BJ (cell line): ENCODE measurements at regions not wholly inside any gene's neighbourhood (a gene's known extent, or its start where the extent isn't known, plus 50 kb on each side); places are given as distances from the start of the nearest gene placed in this dataset.

Experiments
- CTCF ChIA-PET: fragments of 350-600 bp; formaldehyde crosslinking; extraction: SDS; loops from one replicate; lab custom pipeline; 2021; ENCODE audit warnings: antibody characterized with exemption, inconsistent platforms; lab: Yijun Ruan, JAX
- POLR2A ChIA-PET: fragments of 300-600 bp; sonication (Branson Sonifier 250); formaldehyde crosslinking; extraction: SDS; loops from one replicate; lab custom pipeline; 2021; ENCODE audit warnings: antibody characterized with exemption; lab: Charles Lee
- DNase-seq: peaks from one replicate; pipeline ENCODE4 v3.0.0-alpha.2; 2011; ENCODE audit warnings: low read depth
- H3K27me3 ChIP-seq: 2 replicates; pipeline ENCODE4 v1.6.0; 2011; ENCODE audit warnings: low read length; ENCODE audit not compliant: control insufficient read depth, insufficient read depth
- H3K36me3 ChIP-seq: 2 replicates; pipeline ENCODE4 v1.5.1; 2011; ENCODE audit warnings: low read length; ENCODE audit not compliant: control insufficient read depth, insufficient read depth
- H3K4me3 ChIP-seq: 2 replicates; pipeline ENCODE4 v1.5.1; 2011; ENCODE audit warnings: low read depth, mild to moderate bottlenecking, control low read depth, low read length
- TF ChIP-seq, protein P1 (sequence below): IDR thresholded peaks from 2 replicates; pipeline ENCODE4 v1.5.1; 2011; ENCODE audit warnings: low read depth, mild to moderate bottlenecking, control low read depth, inconsistent platforms, low read length, moderate library complexity; ENCODE audit not compliant: insufficient read depth

DNA sequence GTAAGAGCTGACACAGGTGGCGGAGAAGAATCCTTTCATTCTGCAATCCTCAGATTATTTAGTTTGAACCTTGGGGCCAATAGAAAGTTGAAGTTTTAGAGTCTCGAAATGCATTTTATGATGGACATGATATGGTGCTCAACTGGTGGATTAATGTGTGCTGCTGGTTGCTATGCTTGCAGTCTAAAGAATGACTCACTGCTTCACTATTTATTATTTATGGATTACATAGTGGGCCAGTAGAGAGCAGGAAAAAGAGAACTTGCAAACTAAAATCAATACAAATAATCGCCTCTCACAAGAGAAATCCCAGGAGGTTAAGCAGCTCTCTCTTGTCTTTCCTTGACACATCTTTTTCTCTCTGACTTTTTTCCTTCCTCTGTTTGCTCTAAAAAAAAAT is 2326.8 kb upstream of the AGA start:
- Histone ChIP-seq H3K27me3 (no peaks in the 10 kb centered on the region), H3K4me3 (no peak overlapping the region), H3K36me3 (no peaks in the 10 kb centered on the region)
- ChIA-PET CTCF (no interaction called here), POLR2A (no interaction called here)
- TF ChIP-seq, protein P1, sequence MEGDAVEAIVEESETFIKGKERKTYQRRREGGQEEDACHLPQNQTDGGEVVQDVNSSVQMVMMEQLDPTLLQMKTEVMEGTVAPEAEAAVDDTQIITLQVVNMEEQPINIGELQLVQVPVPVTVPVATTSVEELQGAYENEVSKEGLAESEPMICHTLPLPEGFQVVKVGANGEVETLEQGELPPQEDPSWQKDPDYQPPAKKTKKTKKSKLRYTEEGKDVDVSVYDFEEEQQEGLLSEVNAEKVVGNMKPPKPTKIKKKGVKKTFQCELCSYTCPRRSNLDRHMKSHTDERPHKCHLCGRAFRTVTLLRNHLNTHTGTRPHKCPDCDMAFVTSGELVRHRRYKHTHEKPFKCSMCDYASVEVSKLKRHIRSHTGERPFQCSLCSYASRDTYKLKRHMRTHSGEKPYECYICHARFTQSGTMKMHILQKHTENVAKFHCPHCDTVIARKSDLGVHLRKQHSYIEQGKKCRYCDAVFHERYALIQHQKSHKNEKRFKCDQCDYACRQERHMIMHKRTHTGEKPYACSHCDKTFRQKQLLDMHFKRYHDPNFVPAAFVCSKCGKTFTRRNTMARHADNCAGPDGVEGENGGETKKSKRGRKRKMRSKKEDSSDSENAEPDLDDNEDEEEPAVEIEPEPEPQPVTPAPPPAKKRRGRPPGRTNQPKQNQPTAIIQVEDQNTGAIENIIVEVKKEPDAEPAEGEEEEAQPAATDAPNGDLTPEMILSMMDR = no peak
- DNase-seq = no peak

DNA sequence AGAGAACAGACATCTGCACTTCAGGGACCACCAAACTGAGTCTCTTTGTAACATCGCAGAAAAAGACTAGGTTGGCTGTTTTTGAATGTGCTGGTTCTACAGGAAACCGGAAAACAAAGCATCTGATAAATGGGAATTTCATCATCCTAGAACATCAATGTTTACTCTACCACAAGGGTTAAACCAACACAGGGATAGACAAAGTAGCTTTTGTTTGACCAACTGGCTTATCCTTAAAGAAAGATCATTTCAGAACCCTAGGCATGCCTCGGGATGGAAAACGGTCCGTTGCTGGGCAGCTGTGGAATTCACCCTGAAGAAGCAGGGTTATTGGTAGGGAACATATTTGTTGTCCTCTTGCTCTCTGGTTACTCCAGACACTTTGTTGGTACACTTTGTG is 2355.5 kb upstream of the AGA start:
- ChIA-PET CTCF (no interaction called here), POLR2A (no interaction called here)
- no peak for DNase-seq
- H3K4me3 ChIP-seq = no peak overlapping the region
- no peaks in the 10 kb centered on the region for H3K36me3 ChIP-seq
- no peaks in the 10 kb centered on the region for H3K27me3 ChIP-seq
- TF ChIP-seq, protein P1 = no peak

- no peak overlapping the region for H3K4me3 ChIP-seq
- H3K27me3 ChIP-seq = no peaks in the 10 kb centered on the region
- TF ChIP-seq, protein P1 = no peak
- DNase-seq = no peak
- ChIA-PET POLR2A (no interaction called here), CTCF (no interaction called here)
- no peaks in the 10 kb centered on the region for H3K36me3 ChIP-seq
Measured at GRCh38 chr4:179803857-179804256, 2361.6 kb upstream of the AGA start.

- CTCF ChIA-PET = no interaction called here
- no peaks in the 10 kb centered on the region for H3K36me3 ChIP-seq
- no peak for DNase-seq
- no peak overlapping the region for H3K4me3 ChIP-seq
- TF ChIP-seq, protein P1 = no peak
- H3K27me3 ChIP-seq = no peaks in the 10 kb centered on the region
- POLR2A ChIA-PET = no interaction called here
Measured at GRCh38 chr4:179804440-179804839, 2362.2 kb upstream of the AGA start.

- H3K4me3 ChIP-seq = no peak overlapping the region
- H3K36me3 ChIP-seq = no peaks in the 10 kb centered on the region
- CTCF ChIA-PET = no interaction called here
- TF ChIP-seq, protein P1 = no peak
- POLR2A ChIA-PET = no interaction called here
- no peaks in the 10 kb centered on the region for H3K27me3 ChIP-seq
- DNase-seq = no peak
Measured at GRCh38 chr4:179817317-179817716, 2375.1 kb upstream of the AGA start.
